Adrenal gland (tissue), 9 donors: ENCODE measurements at regions not wholly inside any gene's neighbourhood (a gene's known extent, or its start where the extent isn't known, plus 50 kb on each side); places are given as distances from the start of the nearest gene placed in this dataset.

Experiments
- DNase-seq, 7 donors: peaks; one replicate each; pipeline ENCODE4 v3.0.0-alpha.2; 2019 to 2020
- H3K27ac ChIP-seq, 5 donors: fragments of 200-600 bp; sonication (generic) in 4 of 5; 1 replicate in 3 of 5; 2 replicates in 2 of 5; pipeline versions ENCODE4 v1.5.1 to v1.8.0; 2016 to 2020; ENCODE audit warnings: mild to moderate bottlenecking in 1 of 5
- H3K27me3 ChIP-seq: fragments of 200-600 bp; 2 replicates; pipeline ENCODE4 v1.8.0; 2021
- H3K36me3 ChIP-seq, 2 donors: fragments of 200-600 bp; replicated peaks in 1 of 2; 1 replicate in 1 of 2; 2 replicates in 1 of 2; pipeline versions ENCODE4 v1.5.1 to v1.8.0; 2018 to 2022
- H3K4me1 ChIP-seq, 2 donors: fragments of 200-600 bp; replicated peaks in 1 of 2; 1 replicate in 1 of 2; 2 replicates in 1 of 2; pipeline versions ENCODE4 v1.5.1 to v1.8.0; 2018 to 2021
- H3K4me3 ChIP-seq, 4 donors: fragments of 200-600 bp; sonication (generic) in 3 of 4; one replicate each; pipeline ENCODE4 v1.5.1; 2016 to 2018
- H3K9me3 ChIP-seq, 3 donors: fragments of 200-600 bp; sonication (generic) in 1 of 3; replicated peaks in 1 of 3; 1 replicate in 2 of 3; 2 replicates in 1 of 3; pipeline versions ENCODE4 v1.5.1 to v1.8.0; 2016 to 2021
- POLR2A ChIP-seq, 2 donors: fragments of 450-650 bp; IDR thresholded peaks; one replicate each; pipeline ENCODE4 v1.6.1; 2017; ENCODE audit warnings: antibody characterized with exemption in 2 of 2, mild to moderate bottlenecking in 2 of 2, moderate library complexity in 1 of 2
- WGBS, 4 donors: extraction: QIAGEN DNeasy Blood & Tissue Kit in 2 of 4; methylation state at CpG; one replicate each; pipeline versions ENCODE4 v1.1.5 to v1.1.7; 2013 to 2017; 5-methylcytosine and 5-hydroxymethylcytosine counted together
- intact Hi-C, 2 donors: fragments of 100-400 bp; cut with DNase I; formaldehyde crosslinking; loops; one replicate each; pipeline versions ENCODE4 v1.14.1 to v1.15.0; 2022 to 2023
- TF ChIP-seq, protein P1 (sequence below), 6 experiments: fragments of 450-650 bp in 4 of 6; fragments of 200-600 bp in 2 of 6; sonication (generic) in 1 of 6; IDR thresholded peaks; 1 replicate in 5 of 6; 2 replicates in 1 of 6; pipeline versions ENCODE4 v1.5.1 to v1.8.0; 2016 to 2021; ENCODE audit warnings: antibody characterized with exemption in 6 of 6, mild to moderate bottlenecking in 2 of 6, moderate library complexity in 1 of 6
- donor health status: healthy with polysubstance abuse.
- donor health status: Bipolar disorder and iron deficiency.
- donor health status: DM: yes; HTN: yes; CAD: no.
- donor health status: DM: no; HTN: no; CAD: no.
- donor health status: DM: no; HTN: no; CAD: no.

- 80 to 90% (median 82%) methylated on average over 2 of the region's 2 CpGs for WGBS, 4 donors
- Histone ChIP-seq H3K4me1 (no peaks in the 10 kb centered on the region), H3K36me3 (no peaks in the 10 kb centered on the region), H3K9me3 (no peaks in the 10 kb centered on the region), H3K4me3 (no peak overlapping the region), H3K27ac (no peak overlapping the region), H3K27me3 (no peaks in the 10 kb centered on the region)
- no peak for DNase-seq
- intact Hi-C loops: no loop called here
- TF ChIP-seq, protein P1, sequence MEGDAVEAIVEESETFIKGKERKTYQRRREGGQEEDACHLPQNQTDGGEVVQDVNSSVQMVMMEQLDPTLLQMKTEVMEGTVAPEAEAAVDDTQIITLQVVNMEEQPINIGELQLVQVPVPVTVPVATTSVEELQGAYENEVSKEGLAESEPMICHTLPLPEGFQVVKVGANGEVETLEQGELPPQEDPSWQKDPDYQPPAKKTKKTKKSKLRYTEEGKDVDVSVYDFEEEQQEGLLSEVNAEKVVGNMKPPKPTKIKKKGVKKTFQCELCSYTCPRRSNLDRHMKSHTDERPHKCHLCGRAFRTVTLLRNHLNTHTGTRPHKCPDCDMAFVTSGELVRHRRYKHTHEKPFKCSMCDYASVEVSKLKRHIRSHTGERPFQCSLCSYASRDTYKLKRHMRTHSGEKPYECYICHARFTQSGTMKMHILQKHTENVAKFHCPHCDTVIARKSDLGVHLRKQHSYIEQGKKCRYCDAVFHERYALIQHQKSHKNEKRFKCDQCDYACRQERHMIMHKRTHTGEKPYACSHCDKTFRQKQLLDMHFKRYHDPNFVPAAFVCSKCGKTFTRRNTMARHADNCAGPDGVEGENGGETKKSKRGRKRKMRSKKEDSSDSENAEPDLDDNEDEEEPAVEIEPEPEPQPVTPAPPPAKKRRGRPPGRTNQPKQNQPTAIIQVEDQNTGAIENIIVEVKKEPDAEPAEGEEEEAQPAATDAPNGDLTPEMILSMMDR (IDR thresholded peaks at IDR 0.05): no peak
- no peak for TF ChIP-seq POLR2A (IDR thresholded peaks at IDR 0.05)
Measured at GRCh38 chr1:218837051-218837450, 336.6 kb upstream of the LYPLAL1 start.

GRCh38 chr1:218845589-218845988 lies 328.1 kb upstream of the LYPLAL1 start:
- no peaks in the 10 kb centered on the region for H3K4me1 ChIP-seq
- intact Hi-C loops: no loop called here
- no peak overlapping the region for H3K27ac ChIP-seq
- no peaks in the 10 kb centered on the region for H3K9me3 ChIP-seq
- no peak for DNase-seq
- no peaks in the 10 kb centered on the region for H3K27me3 ChIP-seq
- no peak for TF ChIP-seq POLR2A (IDR thresholded peaks at IDR 0.05)
- TF ChIP-seq, protein P1 (IDR thresholded peaks at IDR 0.05): no peak
- H3K4me3 ChIP-seq: no peak overlapping the region
- 52 to 68% (median 59%) methylated on average over 1 of the region's 1 CpG for WGBS, 4 donors
- H3K36me3 ChIP-seq: no peaks in the 10 kb centered on the region

- Histone ChIP-seq H3K27me3 (no peaks in the 10 kb centered on the region), H3K4me1 (no peaks in the 10 kb centered on the region), H3K27ac (no peak overlapping the region), H3K9me3 (no peaks in the 10 kb centered on the region), H3K4me3 (no peak overlapping the region), H3K36me3 (no peaks in the 10 kb centered on the region)
- intact Hi-C loops: no loop called here
- WGBS, 4 donors: 84 to 92% (median 86%) methylated on average over 4 of the region's 4 CpGs
- no peak for DNase-seq
- TF ChIP-seq, protein P1 (IDR thresholded peaks at IDR 0.05): no peak
- TF ChIP-seq POLR2A (IDR thresholded peaks at IDR 0.05): no peak
Measured at GRCh38 chr1:218846181-218846580, 327.5 kb upstream of the LYPLAL1 start.

GRCh38 chr1:218847089-218847768 lies 326.4 kb upstream of the LYPLAL1 start:
- no peaks in the 10 kb centered on the region for H3K4me1 ChIP-seq
- no peak overlapping the region for H3K27ac ChIP-seq
- DNase-seq: no peak
- no peaks in the 10 kb centered on the region for H3K36me3 ChIP-seq
- H3K27me3 ChIP-seq: no peaks in the 10 kb centered on the region
- TF ChIP-seq, protein P1 (IDR thresholded peaks at IDR 0.05): no peak
- no peak for TF ChIP-seq POLR2A (IDR thresholded peaks at IDR 0.05)
- H3K4me3 ChIP-seq: no peak overlapping the region
- H3K9me3 ChIP-seq: no peaks in the 10 kb centered on the region
- intact Hi-C loops: no loop called here
- WGBS, 4 donors: 81 to 87% (median 85%) methylated on average over 3 of the region's 3 CpGs
